ENCODE measurements at regions not wholly inside any gene's neighbourhood (a gene's known extent, or its start where the extent isn't known, plus 50 kb on each side); places are given as distances from the start of the nearest gene placed in this dataset.

DNA sequence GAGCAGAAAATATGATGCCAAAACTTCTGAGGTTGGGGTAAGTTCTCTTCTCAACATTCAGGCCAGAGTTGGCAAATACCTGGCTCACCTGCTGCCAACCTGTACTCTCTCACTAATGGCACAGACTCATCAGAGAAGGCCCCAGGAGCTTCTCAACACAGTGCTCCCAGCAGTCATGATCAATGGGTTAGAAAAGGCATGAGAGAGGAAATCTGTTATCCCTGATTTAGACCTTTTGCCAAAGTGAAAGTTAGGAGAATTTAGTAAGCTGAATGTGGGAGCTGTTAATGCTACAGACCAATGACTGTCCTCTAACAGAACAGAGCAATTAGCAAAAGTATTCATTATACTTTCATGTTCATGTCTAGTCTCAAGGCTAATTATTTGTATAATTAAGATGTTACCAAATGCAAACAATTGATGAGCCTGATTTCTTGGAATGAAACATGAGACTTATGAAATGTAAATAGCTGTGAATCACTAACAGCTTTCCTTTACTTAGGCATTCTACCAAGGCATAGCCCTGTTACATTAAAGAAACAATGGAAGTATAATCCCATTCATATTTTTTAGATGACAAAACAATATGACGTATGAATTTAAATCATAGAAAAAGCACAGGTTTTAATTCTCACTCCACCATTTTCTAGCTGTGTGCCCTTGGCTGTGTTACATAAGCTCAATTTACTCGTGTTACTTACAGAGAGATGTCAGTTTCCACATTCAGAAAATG lies 68.7 kb upstream of the MARCHF10 start:
- no peak for DNase-seq
- H3K4me1 ChIP-seq: no peaks in the 10 kb centered on the region
- H3K9me3 ChIP-seq: no peaks in the 10 kb centered on the region
- ATAC-seq: no peak
- no peak for TF ChIP-seq POLR2A (IDR thresholded peaks at IDR 0.05)
- TF ChIP-seq, protein P1, sequence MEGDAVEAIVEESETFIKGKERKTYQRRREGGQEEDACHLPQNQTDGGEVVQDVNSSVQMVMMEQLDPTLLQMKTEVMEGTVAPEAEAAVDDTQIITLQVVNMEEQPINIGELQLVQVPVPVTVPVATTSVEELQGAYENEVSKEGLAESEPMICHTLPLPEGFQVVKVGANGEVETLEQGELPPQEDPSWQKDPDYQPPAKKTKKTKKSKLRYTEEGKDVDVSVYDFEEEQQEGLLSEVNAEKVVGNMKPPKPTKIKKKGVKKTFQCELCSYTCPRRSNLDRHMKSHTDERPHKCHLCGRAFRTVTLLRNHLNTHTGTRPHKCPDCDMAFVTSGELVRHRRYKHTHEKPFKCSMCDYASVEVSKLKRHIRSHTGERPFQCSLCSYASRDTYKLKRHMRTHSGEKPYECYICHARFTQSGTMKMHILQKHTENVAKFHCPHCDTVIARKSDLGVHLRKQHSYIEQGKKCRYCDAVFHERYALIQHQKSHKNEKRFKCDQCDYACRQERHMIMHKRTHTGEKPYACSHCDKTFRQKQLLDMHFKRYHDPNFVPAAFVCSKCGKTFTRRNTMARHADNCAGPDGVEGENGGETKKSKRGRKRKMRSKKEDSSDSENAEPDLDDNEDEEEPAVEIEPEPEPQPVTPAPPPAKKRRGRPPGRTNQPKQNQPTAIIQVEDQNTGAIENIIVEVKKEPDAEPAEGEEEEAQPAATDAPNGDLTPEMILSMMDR (IDR thresholded peaks at IDR 0.05): no peak
- no peak overlapping the region for H3K4me3 ChIP-seq
- 68% methylated on average over 2 of the region's 2 CpGs for WGBS (ENCODE audit: insufficient coverage, low coverage, low lambda C conversion rate, missing lambda C conversion rate)
- intact Hi-C loops (cut with DNase I): no loop called here
- H3K36me3 ChIP-seq: no peaks in the 10 kb centered on the region
- no peak overlapping the region for H3K27ac ChIP-seq
- H3K27me3 ChIP-seq: no peaks in the 10 kb centered on the region

- Histone ChIP-seq H3K4me3 (no peak overlapping the region), H3K9me3 (no peaks in the 10 kb centered on the region), H3K27me3 (no peaks in the 10 kb centered on the region), H3K36me3 (no peaks in the 10 kb centered on the region), H3K27ac (no peak overlapping the region), H3K4me1 (no peaks in the 10 kb centered on the region)
- ATAC-seq (no peak), DNase-seq (no peak)
- intact Hi-C loops (cut with DNase I): no loop called here
- WGBS (ENCODE audit: insufficient coverage, low coverage, low lambda C conversion rate, missing lambda C conversion rate): 63% methylated on average over 2 of the region's 2 CpGs
- no peak for TF ChIP-seq POLR2A (IDR thresholded peaks at IDR 0.05)
- TF ChIP-seq, protein P1 (IDR thresholded peaks at IDR 0.05): no peak
Measured at GRCh38 chr17:62876063-62876462, 67.9 kb upstream of the MARCHF10 start.

DNA sequence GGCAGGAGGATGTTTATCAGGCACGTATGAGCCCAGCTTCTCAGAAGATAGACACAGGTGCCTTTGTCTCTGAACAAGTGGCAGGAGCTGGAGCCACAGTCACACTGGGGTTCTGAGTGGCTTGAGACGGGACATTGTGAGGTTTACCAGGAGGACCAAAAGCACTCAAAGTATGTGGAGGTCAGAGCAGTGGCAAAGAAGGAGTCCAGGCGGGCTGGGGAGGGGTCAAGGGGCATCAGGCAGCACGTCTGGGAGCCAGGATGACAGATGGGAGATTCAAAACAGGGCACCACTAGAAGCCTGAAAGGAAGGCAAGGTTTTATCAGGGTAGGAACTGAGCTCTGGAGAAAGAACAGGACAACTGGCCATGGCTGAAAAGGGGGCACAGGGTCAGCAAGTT lies 67.2 kb upstream of the MARCHF10 start:
- WGBS (ENCODE audit: insufficient coverage, low coverage, low lambda C conversion rate, missing lambda C conversion rate): 49% methylated on average over 4 of the region's 4 CpGs
- Histone ChIP-seq H3K4me3 (no peak overlapping the region), H3K36me3 (no peaks in the 10 kb centered on the region), H3K4me1 (no peaks in the 10 kb centered on the region), H3K9me3 (no peaks in the 10 kb centered on the region), H3K27ac (no peak overlapping the region), H3K27me3 (no peaks in the 10 kb centered on the region)
- DNase-seq (peak in 1 of 3 donors; percentile 13), ATAC-seq (no peak)
- no peak for TF ChIP-seq POLR2A (IDR thresholded peaks at IDR 0.05)
- TF ChIP-seq, protein P1 (IDR thresholded peaks at IDR 0.05): no peak
- intact Hi-C loops (cut with DNase I): no loop called here

GRCh38 chr17:62871291-62871690 lies 63.2 kb upstream of the MARCHF10 start:
- H3K9me3 ChIP-seq: no peaks in the 10 kb centered on the region
- H3K27ac ChIP-seq: no peak overlapping the region
- no peaks in the 10 kb centered on the region for H3K4me1 ChIP-seq
- ATAC-seq: no peak
- no peaks in the 10 kb centered on the region for H3K36me3 ChIP-seq
- no peak overlapping the region for H3K4me3 ChIP-seq
- no peaks in the 10 kb centered on the region for H3K27me3 ChIP-seq
- WGBS (ENCODE audit: insufficient coverage, low coverage, low lambda C conversion rate, missing lambda C conversion rate): 67% methylated on average over 4 of the region's 5 CpGs
- no peak for TF ChIP-seq POLR2A (IDR thresholded peaks at IDR 0.05)
- TF ChIP-seq, protein P1 (IDR thresholded peaks at IDR 0.05): no peak
- intact Hi-C loops (cut with DNase I): no loop called here
- no peak for DNase-seq
